Keratinocyte (primary cell): ENCODE measurements at regions not wholly inside any gene's neighbourhood (a gene's known extent, or its start where the extent isn't known, plus 50 kb on each side); places are given as distances from the start of the nearest gene placed in this dataset.
"Not testable (repeated sequence)": the region's sequence is repeated elsewhere in the genome, so short reads cannot be mapped to it uniquely, and the experiment has no call there.

Experiments
- CTCF ChIP-seq, 3 experiments: IDR thresholded peaks in 1 of 3; conservative IDR thresholded peaks in 1 of 3; optimal IDR thresholded peaks in 1 of 3; 2 replicates in 2 of 3; 3 replicates in 1 of 3; pipeline versions ENCODE3 to v1.5.1; 2011; ENCODE audit warnings: low read length in 3 of 3, mild to moderate bottlenecking in 3 of 3, moderate library complexity in 2 of 3, control low read depth in 1 of 3, inconsistent platforms in 1 of 3; ENCODE audit not compliant: insufficient read depth in 2 of 3; ENCODE audit errors: extremely low read depth in 1 of 3
- EZH2 ChIP-seq: IDR thresholded peaks from one replicate; pipeline ENCODE4 v1.6.1; 2012; ENCODE audit warnings: inconsistent platforms, mild to moderate bottlenecking, low read length, moderate library complexity

DNA sequence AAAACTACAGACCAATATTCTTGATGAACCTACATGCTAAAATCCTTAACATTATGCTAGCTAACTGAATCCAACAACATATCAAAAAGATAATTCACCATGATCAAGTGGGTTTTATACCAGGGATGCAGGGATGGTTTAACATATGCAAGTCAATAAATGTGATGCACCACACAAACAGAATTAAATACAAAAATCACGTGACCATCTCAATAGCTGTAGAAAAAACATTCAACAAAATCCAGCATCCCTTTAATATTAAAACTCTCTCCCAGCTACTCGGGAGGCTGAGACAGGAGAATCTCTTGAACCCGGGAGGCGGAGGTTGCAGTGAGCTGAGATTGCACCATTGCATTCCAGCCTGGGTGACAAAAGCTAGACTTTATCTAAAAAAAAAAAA is 1056.8 kb downstream of the TSN start:
- TF ChIP-seq CTCF (optimal IDR thresholded peaks at IDR 0.05 in 1 of 3, IDR thresholded peaks at IDR 0.05 in 1 of 3, conservative IDR thresholded peaks at IDR 0.05 in 1 of 3; ENCODE audit: extremely low read depth in 1 of 3, insufficient read depth in 2 of 3, low read length in 3 of 3); EZH2: not testable (repeated sequence)
